ENCODE measurements at regions not wholly inside any gene's neighbourhood (a gene's known extent, or its start where the extent isn't known, plus 50 kb on each side); places are given as distances from the start of the nearest gene placed in this dataset.

DNA sequence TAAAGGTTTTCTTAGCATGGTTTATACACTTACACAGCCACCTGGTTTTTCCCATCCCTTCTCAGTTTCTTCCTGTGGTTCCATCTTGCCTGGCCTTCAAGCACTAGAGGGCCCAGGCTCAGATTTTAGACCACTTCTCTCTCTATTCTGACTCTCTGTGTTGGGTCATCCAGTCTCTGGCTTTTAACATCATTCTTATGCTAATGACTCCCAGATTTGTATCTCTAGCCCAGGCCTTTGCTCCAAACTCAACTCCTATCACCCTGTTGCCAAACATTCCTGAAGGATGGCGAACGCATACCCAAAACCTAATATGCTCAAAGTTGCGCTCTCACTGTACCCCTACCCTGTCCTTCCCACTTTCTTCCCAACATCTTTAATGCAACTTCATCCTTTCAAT lies 135.1 kb downstream of the SPATA19 start:
- TF ChIP-seq ZFX (IDR thresholded peaks at IDR 0.05; ENCODE audit: borderline replicate concordance): no peak
- TF ChIP-seq, protein P1, sequence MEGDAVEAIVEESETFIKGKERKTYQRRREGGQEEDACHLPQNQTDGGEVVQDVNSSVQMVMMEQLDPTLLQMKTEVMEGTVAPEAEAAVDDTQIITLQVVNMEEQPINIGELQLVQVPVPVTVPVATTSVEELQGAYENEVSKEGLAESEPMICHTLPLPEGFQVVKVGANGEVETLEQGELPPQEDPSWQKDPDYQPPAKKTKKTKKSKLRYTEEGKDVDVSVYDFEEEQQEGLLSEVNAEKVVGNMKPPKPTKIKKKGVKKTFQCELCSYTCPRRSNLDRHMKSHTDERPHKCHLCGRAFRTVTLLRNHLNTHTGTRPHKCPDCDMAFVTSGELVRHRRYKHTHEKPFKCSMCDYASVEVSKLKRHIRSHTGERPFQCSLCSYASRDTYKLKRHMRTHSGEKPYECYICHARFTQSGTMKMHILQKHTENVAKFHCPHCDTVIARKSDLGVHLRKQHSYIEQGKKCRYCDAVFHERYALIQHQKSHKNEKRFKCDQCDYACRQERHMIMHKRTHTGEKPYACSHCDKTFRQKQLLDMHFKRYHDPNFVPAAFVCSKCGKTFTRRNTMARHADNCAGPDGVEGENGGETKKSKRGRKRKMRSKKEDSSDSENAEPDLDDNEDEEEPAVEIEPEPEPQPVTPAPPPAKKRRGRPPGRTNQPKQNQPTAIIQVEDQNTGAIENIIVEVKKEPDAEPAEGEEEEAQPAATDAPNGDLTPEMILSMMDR (IDR thresholded peaks at IDR 0.05): no peak
- H3K27ac ChIP-seq: no peak overlapping the region

DNA sequence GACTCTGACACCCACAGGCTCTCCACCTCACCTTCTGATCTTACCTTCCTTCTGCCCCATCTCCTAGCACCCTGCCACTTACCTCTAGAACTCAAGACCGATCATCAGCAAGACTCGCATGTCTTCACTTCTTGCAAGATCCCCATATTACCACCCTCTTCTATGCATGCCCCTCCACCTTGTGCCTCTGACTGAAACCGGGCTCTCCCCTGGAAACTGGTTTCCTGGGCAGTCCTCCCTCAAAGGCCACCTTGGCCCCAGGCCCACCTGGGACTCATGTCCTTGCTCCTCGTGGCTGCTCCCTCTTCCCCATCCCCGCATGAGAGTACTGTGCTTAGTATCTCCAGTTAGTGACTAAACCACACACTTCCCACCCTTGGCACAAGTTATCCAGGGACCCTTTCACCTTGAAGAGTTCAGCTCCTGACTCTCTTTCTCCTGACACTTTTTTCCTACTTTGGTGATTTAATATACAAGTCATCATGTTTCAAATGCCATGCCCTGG lies 136.7 kb downstream of the SPATA19 start:
- no peak overlapping the region for H3K27ac ChIP-seq
- TF ChIP-seq, protein P1 (IDR thresholded peaks at IDR 0.05): no peak
- no peak for TF ChIP-seq ZFX (IDR thresholded peaks at IDR 0.05; ENCODE audit: borderline replicate concordance)

DNA sequence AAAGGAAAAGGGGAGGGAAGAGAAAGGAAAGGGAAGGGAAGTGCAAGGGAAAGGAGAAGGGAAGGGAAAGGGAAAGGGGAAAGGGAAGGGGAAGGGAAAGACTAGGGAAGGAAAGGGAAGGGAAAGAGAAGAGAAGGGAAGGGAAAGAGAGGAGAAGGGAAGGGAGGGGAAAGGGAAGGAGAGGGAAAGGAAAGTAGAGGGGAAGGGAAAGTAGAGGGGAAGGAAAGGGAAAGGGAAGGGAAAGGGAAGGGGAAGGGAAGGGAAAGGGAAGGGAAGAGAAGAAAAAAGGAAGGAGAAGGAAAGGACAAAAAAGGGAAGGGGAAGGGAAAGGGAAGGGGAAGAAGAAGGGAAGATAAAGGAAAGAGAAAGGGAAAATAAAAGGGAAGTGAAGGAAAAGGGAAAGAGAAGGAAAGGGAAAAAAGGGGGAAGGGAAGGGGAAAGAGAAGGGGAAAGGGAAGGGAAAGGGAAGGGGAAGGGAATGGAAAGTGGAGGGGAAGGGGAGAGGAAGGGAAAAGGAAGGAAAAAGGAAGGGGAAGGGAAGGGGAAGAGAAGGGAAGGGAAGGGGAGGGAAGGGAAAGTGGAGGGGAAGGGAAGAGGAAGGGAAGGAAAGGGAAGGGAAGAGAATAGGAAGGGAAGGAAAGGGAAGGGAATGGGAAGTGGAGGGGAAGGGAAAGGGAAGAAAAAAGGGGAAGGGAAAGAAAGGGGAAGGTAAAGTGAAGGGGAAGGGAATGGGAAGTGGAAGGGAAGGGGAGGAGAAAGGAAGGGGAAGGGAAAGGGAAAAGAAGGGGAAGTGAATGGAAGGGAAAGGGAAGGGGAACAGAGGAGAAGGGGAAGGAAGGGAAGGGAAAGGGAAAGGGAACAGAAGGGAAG lies 138.2 kb downstream of the SPATA19 start:
- H3K27ac ChIP-seq: no peak overlapping the region
- TF ChIP-seq ZFX (IDR thresholded peaks at IDR 0.05; ENCODE audit: borderline replicate concordance): no peak
- TF ChIP-seq, protein P1 (IDR thresholded peaks at IDR 0.05): no peak

DNA sequence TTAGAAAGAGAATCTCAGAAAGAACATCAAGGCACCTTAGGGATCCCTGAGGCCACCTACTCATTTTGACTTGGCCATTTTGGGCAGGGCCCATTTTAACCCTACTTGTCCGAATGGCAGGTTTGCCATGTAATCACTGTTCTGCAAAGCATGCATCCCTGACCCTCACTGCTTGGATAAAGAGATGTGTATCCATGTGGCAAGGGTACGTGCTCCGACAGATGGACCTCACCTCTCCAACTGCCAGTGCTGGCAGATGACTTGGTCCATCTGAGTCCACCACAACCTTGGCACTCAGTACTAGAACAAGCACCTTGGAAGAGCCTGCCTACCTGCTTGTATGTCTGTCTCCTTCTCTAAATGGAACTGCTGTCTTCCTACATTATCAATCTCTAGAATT lies 139.4 kb downstream of the SPATA19 start:
- TF ChIP-seq, protein P1 (IDR thresholded peaks at IDR 0.05): no peak
- no peak for TF ChIP-seq ZFX (IDR thresholded peaks at IDR 0.05; ENCODE audit: borderline replicate concordance)
- no peak overlapping the region for H3K27ac ChIP-seq

DNA sequence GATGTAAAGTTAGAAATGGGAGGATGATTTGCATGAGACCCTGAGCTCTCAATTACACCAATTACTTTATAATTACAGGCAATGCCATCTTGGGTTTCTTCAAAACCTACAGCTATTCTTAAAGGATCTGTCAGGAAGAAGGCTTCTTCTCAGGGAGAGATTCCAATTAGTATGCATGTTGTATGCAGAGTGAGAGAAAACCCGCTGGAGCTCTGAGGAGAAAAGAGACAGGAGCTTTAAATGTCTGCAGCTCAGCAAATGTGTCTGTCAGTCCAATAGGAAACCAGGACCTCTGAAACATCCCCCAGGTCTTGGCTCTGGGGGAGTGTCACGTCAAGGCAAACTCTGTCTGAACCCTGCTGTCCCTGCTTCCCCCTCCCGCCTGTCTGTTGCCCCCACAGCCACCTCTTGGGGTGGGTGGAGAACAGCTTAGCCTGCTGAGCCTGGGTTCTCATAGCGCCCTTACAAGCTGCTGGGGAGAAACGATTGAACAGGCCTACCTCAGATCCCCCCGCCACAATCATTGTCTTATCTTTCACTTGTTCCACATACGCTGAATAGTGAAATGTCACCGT lies 140.2 kb downstream of the SPATA19 start:
- TF ChIP-seq, protein P1 (IDR thresholded peaks at IDR 0.05): no peak
- no peak for TF ChIP-seq ZFX (IDR thresholded peaks at IDR 0.05; ENCODE audit: borderline replicate concordance)
- H3K27ac ChIP-seq: no peak overlapping the region

DNA sequence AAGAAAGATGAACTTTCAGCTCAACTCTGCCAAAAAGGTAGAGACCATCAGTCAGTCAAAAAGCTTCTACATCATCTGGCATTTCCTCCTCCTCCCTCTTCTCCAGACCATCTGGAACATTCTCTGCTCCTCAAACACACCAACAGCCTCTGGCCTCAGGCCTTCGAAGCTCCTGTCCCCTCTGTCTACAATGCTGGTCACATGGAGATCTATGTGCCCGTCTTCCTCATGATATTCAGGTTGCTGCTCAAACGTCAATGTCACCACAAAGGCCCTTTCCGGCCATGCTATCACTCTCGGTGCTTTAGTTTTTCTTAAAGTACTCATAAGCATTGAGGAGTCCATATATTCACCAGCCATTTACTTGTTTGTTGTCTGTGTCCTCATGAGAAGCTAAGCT lies 146.2 kb downstream of the SPATA19 start:
- TF ChIP-seq, protein P1 (IDR thresholded peaks at IDR 0.05): no peak
- no peak for TF ChIP-seq ZFX (IDR thresholded peaks at IDR 0.05; ENCODE audit: borderline replicate concordance)
- H3K27ac ChIP-seq: no peak overlapping the region

DNA sequence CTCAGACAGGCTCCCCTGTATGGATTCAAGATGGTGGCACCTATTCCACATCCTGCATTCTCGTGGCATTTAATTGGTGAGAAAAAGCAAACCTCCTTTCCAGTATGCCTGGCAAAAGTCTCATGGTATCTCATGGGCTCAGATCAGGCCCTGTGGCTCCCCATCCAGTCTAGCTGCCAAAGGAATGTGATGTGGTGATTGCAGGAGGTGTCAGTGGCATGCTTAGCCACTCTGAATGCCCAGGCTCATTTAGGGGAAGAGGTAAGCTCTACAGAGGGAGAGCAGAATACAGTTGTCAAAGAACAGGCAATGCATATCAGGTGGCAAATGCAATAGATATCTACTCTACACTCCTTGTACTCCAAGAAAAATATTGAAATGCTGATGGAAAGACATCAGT lies 146.7 kb downstream of the SPATA19 start:
- H3K27ac ChIP-seq: no peak overlapping the region
- TF ChIP-seq, protein P1 (IDR thresholded peaks at IDR 0.05): no peak
- TF ChIP-seq ZFX (IDR thresholded peaks at IDR 0.05; ENCODE audit: borderline replicate concordance): no peak
